HCT116 (cell line): ENCODE measurements at regions not wholly inside any gene's neighbourhood (a gene's known extent, or its start where the extent isn't known, plus 50 kb on each side); places are given as distances from the start of the nearest gene placed in this dataset.

ENCODE experiments used
- ATAC-seq: fragments of 200-7000 bp; cut with Tn5 transposase; 2 replicates; pipeline ENCODE4 v1.9.1; 2020; ENCODE audit warnings: mild to moderate bottlenecking, moderate library complexity
- BruUV-seq: library from RNA; stranded (reverse); fragments of 400-500 nt; replicated peaks from 2 replicates; lab custom pipeline; 2021; lab: Mats Ljungman, UMichigan
- CTCF ChIA-PET: fragments of 300-600 bp; sonication (Branson Sonifier 250); formaldehyde crosslinking; loops from one replicate; lab custom pipeline; 2021; ENCODE audit warnings: antibody characterized with exemption; lab: Charles Lee
- POLR2A ChIA-PET: fragments of 300-600, 350-600 bp; sonication (Branson Sonifier 250); formaldehyde crosslinking; loops from one replicate; lab custom pipeline; 2021; ENCODE audit warnings: antibody characterized with exemption; lab: Charles Lee
- RAD21 ChIA-PET, 2 experiments: fragments of 300-600 bp; sonication (Branson Sonifier 250); formaldehyde crosslinking; loops; one replicate each; lab custom pipeline; 2023; ENCODE audit warnings: low total read pairs in 2 of 2; ENCODE audit not compliant: uncharacterized antibody in 2 of 2, unreplicated experiment in 2 of 2, low non-redundant PET in 1 of 2; lab: Charles Lee
- DNase-seq: peaks from one replicate; pipeline ENCODE4 v3.0.0-alpha.2; 2010; ENCODE audit warnings: low read depth, low spot score
- H2AFZ ChIP-seq: fragments of 200-600 bp; shearing (Covaris generic), sonication (generic); 2 replicates; pipeline ENCODE4 v1.6.1; 2017; ENCODE audit warnings: low read depth, mixed run types, mixed read lengths, antibody characterized with exemption, low read length; ENCODE audit not compliant: poor library complexity, severe bottlenecking
- H3K27ac ChIP-seq: 2 replicates; pipeline ENCODE4 v1.5.1; 2012; ENCODE audit warnings: low read depth, low read length
- H3K27me3 ChIP-seq: fragments of 200-600 bp; sonication (generic); 2 replicates; pipeline ENCODE4 v1.6.1; 2016; ENCODE audit warnings: mixed run types, low read length, mixed read lengths; ENCODE audit not compliant: insufficient read depth
- H3K36me3 ChIP-seq, 2 experiments: fragments of 200-500 bp in 1 of 2; fragments of 200-600 bp in 1 of 2; sonication (Bioruptor generic) in 1 of 2; sonication (generic) in 1 of 2; 2 replicates each; pipeline versions ENCODE4 v1.5.1 to v1.6.1; 2014 to 2016; ENCODE audit warnings: low read length in 2 of 2, inconsistent platforms in 1 of 2, mixed read lengths in 1 of 2, mixed run types in 1 of 2; ENCODE audit not compliant: insufficient read depth in 2 of 2, control insufficient read depth in 1 of 2
- H3K4me1 ChIP-seq, 2 experiments: fragments of 200-600 bp in 1 of 2; sonication (generic) in 1 of 2; 2 replicates each; pipeline versions ENCODE4 v1.5.1 to v1.6.1; 2012 to 2017; ENCODE audit warnings: low read length in 2 of 2, inconsistent platforms in 1 of 2, mild to moderate bottlenecking in 1 of 2, mixed read lengths in 1 of 2, mixed run types in 1 of 2, moderate library complexity in 1 of 2; ENCODE audit not compliant: insufficient read depth in 2 of 2, control insufficient read depth in 1 of 2
- H3K4me2 ChIP-seq: fragments of 200-600 bp; sonication (generic); 2 replicates; pipeline ENCODE4 v1.6.1; 2017; ENCODE audit warnings: mixed run types, low read length, mixed read lengths
- H3K4me3 ChIP-seq, 2 experiments: fragments of 200-600 bp in 1 of 2; sonication (generic) in 1 of 2; replicated peaks in 1 of 2; 2 replicates each; pipeline ENCODE4 v1.5.1; 2011 to 2016; ENCODE audit warnings: low read length in 2 of 2, control low read depth in 1 of 2, low read depth in 1 of 2, mild to moderate bottlenecking in 1 of 2, mixed read lengths in 1 of 2, mixed run types in 1 of 2
- H3K79me2 ChIP-seq: fragments of 200-600 bp; sonication (generic); 2 replicates; pipeline ENCODE4 v1.6.1; 2017; ENCODE audit warnings: mild to moderate bottlenecking, mixed run types, low read length, moderate library complexity, mixed read lengths; ENCODE audit not compliant: insufficient read depth
- H3K9ac ChIP-seq: fragments of 200-600 bp; sonication (generic); 2 replicates; pipeline ENCODE4 v1.6.1; 2016; ENCODE audit warnings: low read length, mixed read lengths
- H3K9me2 ChIP-seq: fragments of 200-600 bp; sonication (generic), shearing (Covaris generic); 2 replicates; pipeline ENCODE4 v1.6.1; 2017; ENCODE audit warnings: mixed run types, mild to moderate bottlenecking, moderate library complexity; ENCODE audit not compliant: insufficient read depth
- H3K9me3 ChIP-seq, 2 experiments: fragments of 200-500 bp in 1 of 2; fragments of 200-600 bp in 1 of 2; sonication (Bioruptor generic) in 1 of 2; sonication (generic) in 1 of 2; 2 replicates each; pipeline ENCODE4 v1.6.1; 2014 to 2017; ENCODE audit warnings: low read length in 2 of 2, mixed read lengths in 2 of 2, inconsistent platforms in 1 of 2, low read depth in 1 of 2, mild to moderate bottlenecking in 1 of 2, mixed run types in 1 of 2, moderate library complexity in 1 of 2; ENCODE audit not compliant: control insufficient read depth in 1 of 2, insufficient read depth in 1 of 2
- H4K20me1 ChIP-seq: fragments of 200-600 bp; sonication (generic), shearing (Covaris generic); 2 replicates; pipeline ENCODE4 v1.6.1; 2017; ENCODE audit warnings: mixed run types, mild to moderate bottlenecking, moderate library complexity; ENCODE audit not compliant: insufficient read depth
- CBX3 ChIP-seq: IDR thresholded peaks from 2 replicates; pipeline ENCODE4 v1.6.1; 2012; ENCODE audit warnings: low read depth
- CEBPB ChIP-seq: IDR thresholded peaks from 2 replicates; pipeline ENCODE4 v1.6.1; 2012; ENCODE audit warnings: low read depth
- EGR1 ChIP-seq: IDR thresholded peaks from 2 replicates; pipeline ENCODE4 v1.6.1; 2012; ENCODE audit warnings: low read depth
- ELF1 ChIP-seq: IDR thresholded peaks from 2 replicates; pipeline ENCODE4 v1.6.1; 2012; ENCODE audit warnings: low read depth, borderline replicate concordance
- EZH2 ChIP-seq: fragments of 200-600 bp; sonication (generic); IDR thresholded peaks from 2 replicates; pipeline ENCODE4 v1.6.1; 2017; ENCODE audit warnings: antibody characterized with exemption, mixed run types
- JUND ChIP-seq: IDR thresholded peaks from 2 replicates; pipeline ENCODE4 v1.6.1; 2012
- POLR2AphosphoS5 ChIP-seq: IDR thresholded peaks from 2 replicates; pipeline ENCODE4 v1.6.1; 2011; ENCODE audit warnings: mild to moderate bottlenecking, low read depth, low read length, moderate library complexity
- RAD21 ChIP-seq: IDR thresholded peaks from 2 replicates; pipeline ENCODE4 v1.6.1; 2012; ENCODE audit warnings: low read depth, mild to moderate bottlenecking
- YY1 ChIP-seq: IDR thresholded peaks from 2 replicates; pipeline ENCODE4 v1.6.1; 2011; ENCODE audit warnings: low read length, low read depth, moderate library complexity, mild to moderate bottlenecking; ENCODE audit not compliant: insufficient replicate concordance; ENCODE audit errors: extremely low read depth
- ZFX ChIP-seq: fragments of 450-650 bp; IDR thresholded peaks from 2 replicates; pipeline ENCODE4 v1.6.1; 2017
- intact Hi-C: fragments of 100-400 bp; cut with micrococcal nuclease; formaldehyde crosslinking; loops from 2 replicates; pipeline ENCODE4 v1.10.0; 2022
- TF ChIP-seq, protein P1 (sequence below): IDR thresholded peaks from 2 replicates; pipeline ENCODE4 v1.6.1; 2012
- TF ChIP-seq, protein P2 (sequence below), 3 experiments: fragments of 200-600 bp in 1 of 3; sonication (generic) in 1 of 3; IDR thresholded peaks in 2 of 3; conservative IDR thresholded peaks in 1 of 3; 2 replicates each; pipeline ENCODE4 v1.5.1; 2012 to 2017; ENCODE audit warnings: low read depth in 2 of 3, low read length in 2 of 3, antibody characterized with exemption in 1 of 3, borderline replicate concordance in 1 of 3, control low read depth in 1 of 3, mild to moderate bottlenecking in 1 of 3, mixed read lengths in 1 of 3, mixed run types in 1 of 3, moderate library complexity in 1 of 3; ENCODE audit not compliant: insufficient read depth in 1 of 3
- TF ChIP-seq, protein P3 (sequence below): IDR thresholded peaks from 2 replicates; pipeline ENCODE4 v1.6.1; 2011; ENCODE audit warnings: mild to moderate bottlenecking, low read length, moderate library complexity; ENCODE audit not compliant: insufficient replicate concordance; ENCODE audit errors: extremely low read depth
- TF ChIP-seq, protein P4 (sequence below): IDR thresholded peaks from 2 replicates; pipeline ENCODE4 v1.6.1; 2012

DNA sequence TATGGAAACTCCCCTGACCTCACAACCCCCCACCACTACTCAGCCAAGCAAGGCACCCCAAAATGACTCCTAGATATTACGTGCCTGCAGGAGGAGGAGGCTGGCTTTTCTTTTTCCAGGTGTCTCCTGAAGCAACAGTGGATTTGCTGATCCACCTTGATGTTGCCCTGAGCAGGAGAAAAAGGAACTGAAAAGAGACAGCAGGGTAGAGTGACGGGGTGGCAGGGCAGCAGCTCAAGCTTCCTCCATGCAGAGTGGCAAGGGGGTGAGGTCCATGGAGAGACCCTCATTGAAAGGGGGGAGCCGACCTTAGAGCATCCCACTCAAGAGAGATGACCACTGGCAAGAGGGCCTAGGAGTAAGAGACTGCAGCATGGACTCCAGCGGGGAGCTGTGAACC lies 112.0 kb upstream of the SIRPA start:
- H3K36me3 ChIP-seq: no peaks in the 10 kb centered on the region
- H3K79me2 ChIP-seq: no peaks in the 10 kb centered on the region
- ChIA-PET POLR2A (no interaction called here), CTCF (no interaction called here), RAD21 (no interaction called here)
- H3K4me3 ChIP-seq: no peak overlapping the region
- no peak overlapping the region for H3K4me2 ChIP-seq
- H4K20me1 ChIP-seq: no peaks in the 10 kb centered on the region
- H3K27me3 ChIP-seq: peaks cover 29% of the 10 kb centered on the region; the same call in 1 of the 2 replicates
- intact Hi-C loops: no loop called here
- no peaks in the 10 kb centered on the region for H3K9me3 ChIP-seq
- H2AFZ ChIP-seq: no peak overlapping the region
- TF ChIP-seq, protein P1, sequence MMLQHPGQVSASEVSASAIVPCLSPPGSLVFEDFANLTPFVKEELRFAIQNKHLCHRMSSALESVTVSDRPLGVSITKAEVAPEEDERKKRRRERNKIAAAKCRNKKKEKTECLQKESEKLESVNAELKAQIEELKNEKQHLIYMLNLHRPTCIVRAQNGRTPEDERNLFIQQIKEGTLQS: no peak
- TF ChIP-seq, all 23 proteins: peak for 0
- BruUV-seq: no TSS peak
- no peak for ATAC-seq
- no peaks in the 10 kb centered on the region for H3K9me2 ChIP-seq
- H3K9ac ChIP-seq: no peak overlapping the region
- H3K27ac ChIP-seq: no peak overlapping the region
- no peaks in the 10 kb centered on the region for H3K4me1 ChIP-seq
- no peak for DNase-seq

DNA sequence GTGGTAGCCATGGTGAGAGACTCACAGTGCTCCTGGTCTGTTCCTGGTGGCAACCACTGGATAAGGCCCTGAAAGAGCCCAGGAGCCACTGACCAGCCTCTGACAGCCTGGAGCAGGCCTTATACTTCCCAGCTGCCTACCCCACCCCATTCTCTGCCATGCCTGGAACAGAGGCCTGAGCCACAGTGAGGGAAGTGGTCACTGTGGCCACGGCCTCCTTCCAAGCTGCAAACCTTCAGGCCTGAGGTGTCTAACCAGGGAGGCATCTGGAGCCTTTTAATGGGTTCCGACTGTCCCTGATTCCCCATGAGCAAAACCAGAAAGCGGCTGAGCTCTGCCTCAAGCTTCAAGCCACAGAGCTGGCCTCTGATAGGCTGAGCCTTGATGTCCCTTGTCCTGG lies 113.0 kb upstream of the SIRPA start:
- DNase-seq (no peak), ATAC-seq (no peak)
- H2AFZ ChIP-seq: no peak overlapping the region
- H3K9ac ChIP-seq: no peak overlapping the region
- TF ChIP-seq EZH2: no peak
- TF ChIP-seq ZFX: no peak
- no peak for TF ChIP-seq YY1
- TF ChIP-seq, protein P2, sequence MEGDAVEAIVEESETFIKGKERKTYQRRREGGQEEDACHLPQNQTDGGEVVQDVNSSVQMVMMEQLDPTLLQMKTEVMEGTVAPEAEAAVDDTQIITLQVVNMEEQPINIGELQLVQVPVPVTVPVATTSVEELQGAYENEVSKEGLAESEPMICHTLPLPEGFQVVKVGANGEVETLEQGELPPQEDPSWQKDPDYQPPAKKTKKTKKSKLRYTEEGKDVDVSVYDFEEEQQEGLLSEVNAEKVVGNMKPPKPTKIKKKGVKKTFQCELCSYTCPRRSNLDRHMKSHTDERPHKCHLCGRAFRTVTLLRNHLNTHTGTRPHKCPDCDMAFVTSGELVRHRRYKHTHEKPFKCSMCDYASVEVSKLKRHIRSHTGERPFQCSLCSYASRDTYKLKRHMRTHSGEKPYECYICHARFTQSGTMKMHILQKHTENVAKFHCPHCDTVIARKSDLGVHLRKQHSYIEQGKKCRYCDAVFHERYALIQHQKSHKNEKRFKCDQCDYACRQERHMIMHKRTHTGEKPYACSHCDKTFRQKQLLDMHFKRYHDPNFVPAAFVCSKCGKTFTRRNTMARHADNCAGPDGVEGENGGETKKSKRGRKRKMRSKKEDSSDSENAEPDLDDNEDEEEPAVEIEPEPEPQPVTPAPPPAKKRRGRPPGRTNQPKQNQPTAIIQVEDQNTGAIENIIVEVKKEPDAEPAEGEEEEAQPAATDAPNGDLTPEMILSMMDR (IDR thresholded peaks at IDR 0.05 in 2 of 3, conservative IDR thresholded peaks at IDR 0.05 in 1 of 3; ENCODE audit: borderline replicate concordance in 1 of 3, insufficient read depth in 1 of 3, low read depth in 2 of 3, low read length in 2 of 3): no peak
- TF ChIP-seq JUND: no peak
- no peak for TF ChIP-seq RAD21
- no peak for TF ChIP-seq CBX3
- TF ChIP-seq, protein P3, sequence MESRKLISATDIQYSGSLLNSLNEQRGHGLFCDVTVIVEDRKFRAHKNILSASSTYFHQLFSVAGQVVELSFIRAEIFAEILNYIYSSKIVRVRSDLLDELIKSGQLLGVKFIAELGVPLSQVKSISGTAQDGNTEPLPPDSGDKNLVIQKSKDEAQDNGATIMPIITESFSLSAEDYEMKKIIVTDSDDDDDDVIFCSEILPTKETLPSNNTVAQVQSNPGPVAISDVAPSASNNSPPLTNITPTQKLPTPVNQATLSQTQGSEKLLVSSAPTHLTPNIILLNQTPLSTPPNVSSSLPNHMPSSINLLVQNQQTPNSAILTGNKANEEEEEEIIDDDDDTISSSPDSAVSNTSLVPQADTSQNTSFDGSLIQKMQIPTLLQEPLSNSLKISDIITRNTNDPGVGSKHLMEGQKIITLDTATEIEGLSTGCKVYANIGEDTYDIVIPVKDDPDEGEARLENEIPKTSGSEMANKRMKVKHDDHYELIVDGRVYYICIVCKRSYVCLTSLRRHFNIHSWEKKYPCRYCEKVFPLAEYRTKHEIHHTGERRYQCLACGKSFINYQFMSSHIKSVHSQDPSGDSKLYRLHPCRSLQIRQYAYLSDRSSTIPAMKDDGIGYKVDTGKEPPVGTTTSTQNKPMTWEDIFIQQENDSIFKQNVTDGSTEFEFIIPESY: no peak
- TF ChIP-seq CEBPB: no peak
- TF ChIP-seq POLR2AphosphoS5: no peak
- TF ChIP-seq ELF1: no peak
- TF ChIP-seq, protein P4, sequence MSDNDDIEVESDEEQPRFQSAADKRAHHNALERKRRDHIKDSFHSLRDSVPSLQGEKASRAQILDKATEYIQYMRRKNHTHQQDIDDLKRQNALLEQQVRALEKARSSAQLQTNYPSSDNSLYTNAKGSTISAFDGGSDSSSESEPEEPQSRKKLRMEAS: no peak
- no peak for TF ChIP-seq EGR1
- H3K9me3 ChIP-seq: no peaks in the 10 kb centered on the region
- H3K27me3 ChIP-seq: peaks cover 18% of the 10 kb centered on the region; the same call in 1 of the 2 replicates
- no peak overlapping the region for H3K4me3 ChIP-seq
- H3K79me2 ChIP-seq: no peaks in the 10 kb centered on the region
- H3K4me1 ChIP-seq: peaks cover 4% of the 10 kb centered on the region in 2 experiments; a peak in 2 of 4 replicates
- ChIA-PET RAD21 (no interaction called here), POLR2A (no interaction called here), CTCF (interaction anchor here (1.3 kb wide), 1 partner anchor 20 kb away, joined by 4 read pairs; no protein-coding TSS in a partner anchor)
- no peaks in the 10 kb centered on the region for H3K36me3 ChIP-seq
- H4K20me1 ChIP-seq: no peaks in the 10 kb centered on the region
- H3K4me2 ChIP-seq: no peak overlapping the region
- BruUV-seq: no TSS peak
- H3K9me2 ChIP-seq: no peaks in the 10 kb centered on the region
- no peak overlapping the region for H3K27ac ChIP-seq
- intact Hi-C loops: no loop called here
